ENCODE measurements at regions not wholly inside any gene's neighbourhood (a gene's known extent, or its start where the extent isn't known, plus 50 kb on each side); places are given as distances from the start of the nearest gene placed in this dataset.

DNA sequence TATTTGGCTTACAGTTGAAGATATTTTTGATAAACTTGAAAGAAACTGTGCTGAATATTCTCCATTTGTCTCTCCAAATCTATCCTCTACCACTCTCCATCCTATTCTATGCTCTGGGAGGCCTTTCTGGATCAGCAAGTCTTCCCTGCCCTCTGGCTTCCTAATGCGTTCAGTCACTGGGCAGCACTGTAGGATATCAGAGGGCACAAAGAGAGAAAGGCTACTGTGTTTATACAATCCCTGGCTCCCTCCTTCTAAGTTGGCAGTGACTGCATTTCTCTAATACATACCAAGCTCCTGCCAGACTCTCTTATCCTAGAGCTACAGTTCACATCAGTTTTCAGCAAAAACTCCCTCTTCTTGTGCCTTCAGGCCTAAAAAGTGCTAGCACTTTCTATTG is 102.1 kb upstream of the FHIT start:
- H3K27me3 Mint-ChIP-seq: peaks cover under 1 to 9% of the 10 kb centered on the region in 2 donors
- H3K27ac Mint-ChIP-seq: no peak overlapping the region
- POLR2A ChIA-PET: no interaction called here
- CTCF ChIA-PET: no interaction called here
- H3K27me3 ChIP-seq (replicated peaks in 1 of 2; ENCODE audit: control insufficient read depth in 2 of 2, extremely low read depth in 1 of 2, insufficient read depth in 2 of 2, low read length in 1 of 2): no peaks in the 10 kb centered on the region
- no peaks in the 10 kb centered on the region for H3K36me3 Mint-ChIP-seq
- no peak for DNase-seq
- no peaks in the 10 kb centered on the region for H3K9me3 Mint-ChIP-seq
- H3K4me3 ChIP-seq (ENCODE audit: control insufficient read depth in 1 of 2, extremely low read depth in 1 of 2, low read length in 1 of 2): no peak overlapping the region
- H3K4me3 Mint-ChIP-seq: no peak overlapping the region
- WGBS (ENCODE audit: insufficient coverage): 100% methylated on average over 1 of the region's 1 CpG
- H3K36me3 ChIP-seq (ENCODE audit: control insufficient read depth in 2 of 2, extremely low read depth in 1 of 2, insufficient read depth in 1 of 2, low read length in 1 of 2): no peaks in the 10 kb centered on the region
- ATAC-seq (replicated peaks in 1 of 4): no peak
- H3K9me3 ChIP-seq: no peaks in the 10 kb centered on the region
- H3K4me1 ChIP-seq (ENCODE audit: control insufficient read depth in 1 of 2, extremely low read depth in 1 of 2, insufficient read depth in 2 of 2, low read length in 2 of 2): no peaks in the 10 kb centered on the region
- no peak overlapping the region for H3K27ac ChIP-seq (ENCODE audit: low read length)
- no peaks in the 10 kb centered on the region for H3K4me1 Mint-ChIP-seq

DNA sequence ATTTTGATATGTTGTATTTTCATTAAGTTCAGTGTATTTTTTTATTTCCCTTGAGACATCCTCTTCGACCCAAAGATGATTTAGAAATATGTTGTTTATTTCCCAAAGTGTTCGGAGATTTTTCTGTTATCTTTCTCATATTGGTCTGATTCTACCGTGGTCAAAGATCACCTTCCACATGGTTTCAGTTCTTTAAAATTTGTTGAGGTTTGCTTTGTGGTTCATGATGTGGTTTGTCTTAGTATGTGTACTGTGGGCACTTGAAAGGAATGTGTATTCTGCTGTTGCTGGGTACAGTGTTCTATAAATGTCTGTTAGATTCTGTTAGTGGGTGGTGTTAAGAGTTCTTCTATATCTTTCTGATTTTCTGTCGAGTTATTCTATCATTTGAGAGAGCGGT is 103.4 kb upstream of the FHIT start:
- no peaks in the 10 kb centered on the region for H3K4me1 Mint-ChIP-seq
- H3K4me3 ChIP-seq (ENCODE audit: control insufficient read depth in 1 of 2, extremely low read depth in 1 of 2, low read length in 1 of 2): no peak overlapping the region
- no peaks in the 10 kb centered on the region for H3K9me3 Mint-ChIP-seq
- WGBS (ENCODE audit: insufficient coverage): no CpG with 5 or more reads among the region's 5 CpGs
- DNase-seq (no peak), ATAC-seq (replicated peaks in 1 of 4) (no peak)
- H3K36me3 ChIP-seq (ENCODE audit: control insufficient read depth in 2 of 2, extremely low read depth in 1 of 2, insufficient read depth in 1 of 2, low read length in 1 of 2): no peaks in the 10 kb centered on the region
- no peaks in the 10 kb centered on the region for H3K4me1 ChIP-seq (ENCODE audit: control insufficient read depth in 1 of 2, extremely low read depth in 1 of 2, insufficient read depth in 2 of 2, low read length in 2 of 2)
- no peaks in the 10 kb centered on the region for H3K36me3 Mint-ChIP-seq
- ChIA-PET POLR2A (no interaction called here), CTCF (no interaction called here)
- H3K27me3 Mint-ChIP-seq: peaks cover 3 to 9% of the 10 kb centered on the region in 2 donors
- no peak overlapping the region for H3K4me3 Mint-ChIP-seq
- no peak overlapping the region for H3K27ac ChIP-seq (ENCODE audit: low read length)
- no peak overlapping the region for H3K27ac Mint-ChIP-seq
- no peaks in the 10 kb centered on the region for H3K9me3 ChIP-seq
- H3K27me3 ChIP-seq (replicated peaks in 1 of 2; ENCODE audit: control insufficient read depth in 2 of 2, extremely low read depth in 1 of 2, insufficient read depth in 2 of 2, low read length in 1 of 2): no peaks in the 10 kb centered on the region

DNA sequence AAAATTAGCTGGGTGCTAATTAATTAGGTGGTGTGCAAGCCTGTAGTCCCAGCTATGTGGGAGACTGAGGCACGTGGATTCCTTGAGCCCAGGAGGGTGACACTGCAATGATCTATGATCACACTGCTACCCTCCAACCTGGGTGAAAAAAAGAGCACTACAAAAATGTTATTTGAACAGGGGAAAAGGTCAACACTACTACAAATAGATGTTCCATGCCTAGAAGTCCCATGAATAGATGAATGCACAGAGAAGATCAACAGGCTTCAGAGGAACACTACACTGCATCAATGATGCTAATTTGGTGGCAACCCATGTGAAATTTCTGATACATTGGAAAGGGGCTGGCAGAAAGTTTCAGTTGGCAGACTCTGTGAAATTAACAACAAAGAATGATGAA is 105.4 kb upstream of the FHIT start:
- Histone ChIP-seq H3K4me3 (ENCODE audit: control insufficient read depth in 1 of 2, extremely low read depth in 1 of 2, low read length in 1 of 2) (no peak overlapping the region), H3K27me3 (replicated peaks in 1 of 2; ENCODE audit: control insufficient read depth in 2 of 2, extremely low read depth in 1 of 2, insufficient read depth in 2 of 2, low read length in 1 of 2) (no peaks in the 10 kb centered on the region), H3K9me3 (no peaks in the 10 kb centered on the region), H3K27ac (ENCODE audit: low read length) (no peak overlapping the region), H3K36me3 (ENCODE audit: control insufficient read depth in 2 of 2, extremely low read depth in 1 of 2, insufficient read depth in 1 of 2, low read length in 1 of 2) (no peaks in the 10 kb centered on the region), H3K4me1 (ENCODE audit: control insufficient read depth in 1 of 2, extremely low read depth in 1 of 2, insufficient read depth in 2 of 2, low read length in 2 of 2) (no peaks in the 10 kb centered on the region)
- ChIA-PET CTCF (no interaction called here), POLR2A (no interaction called here)
- Mint-ChIP-seq H3K27ac (no peak overlapping the region), H3K9me3 (no peaks in the 10 kb centered on the region), H3K36me3 (no peaks in the 10 kb centered on the region), H3K4me3 (no peak overlapping the region), H3K4me1 (no peaks in the 10 kb centered on the region), H3K27me3 (peaks cover 3 to 9% of the 10 kb centered on the region in 2 donors)
- no CpG with 5 or more reads among the region's 1 CpG for WGBS (ENCODE audit: insufficient coverage)
- no peak for DNase-seq
- ATAC-seq (replicated peaks in 1 of 4): no peak

DNA sequence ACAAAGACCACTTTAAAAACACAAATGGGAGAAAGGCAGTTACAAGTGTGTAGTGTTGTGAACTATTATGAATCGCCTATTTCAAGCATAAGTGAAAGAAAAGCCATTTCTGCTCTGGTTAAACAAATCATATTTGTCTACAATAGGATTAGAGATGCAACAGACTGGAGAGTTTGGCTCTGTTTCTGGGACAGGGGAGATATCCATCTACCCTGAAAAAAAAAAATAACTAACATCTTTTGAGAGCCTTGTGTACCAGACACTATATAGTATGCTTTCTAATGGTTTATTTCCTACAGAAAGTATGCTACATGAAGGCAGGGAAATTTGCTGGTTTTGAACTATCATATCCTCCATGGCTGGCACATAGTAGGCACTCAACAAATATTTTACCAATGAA is 106.7 kb upstream of the FHIT start:
- no peaks in the 10 kb centered on the region for H3K36me3 ChIP-seq (ENCODE audit: control insufficient read depth in 2 of 2, extremely low read depth in 1 of 2, insufficient read depth in 1 of 2, low read length in 1 of 2)
- WGBS (ENCODE audit: insufficient coverage): no CpG with 5 or more reads among the region's 1 CpG
- H3K27me3 ChIP-seq (replicated peaks in 1 of 2; ENCODE audit: control insufficient read depth in 2 of 2, extremely low read depth in 1 of 2, insufficient read depth in 2 of 2, low read length in 1 of 2): no peaks in the 10 kb centered on the region
- no peak overlapping the region for H3K27ac Mint-ChIP-seq
- no peaks in the 10 kb centered on the region for H3K9me3 ChIP-seq
- DNase-seq (no peak), ATAC-seq (replicated peaks in 1 of 4) (no peak)
- no peak overlapping the region for H3K4me3 Mint-ChIP-seq
- no peaks in the 10 kb centered on the region for H3K4me1 ChIP-seq (ENCODE audit: control insufficient read depth in 1 of 2, extremely low read depth in 1 of 2, insufficient read depth in 2 of 2, low read length in 2 of 2)
- H3K27ac ChIP-seq (ENCODE audit: low read length): no peak overlapping the region
- ChIA-PET POLR2A (no interaction called here), CTCF (interaction anchor here in 1 of 2 donors (0.7 kb wide), 1 partner anchor 51 kb away, joined by 3 read pairs; no protein-coding TSS in a partner anchor)
- H3K4me3 ChIP-seq (ENCODE audit: control insufficient read depth in 1 of 2, extremely low read depth in 1 of 2, low read length in 1 of 2): no peak overlapping the region
- H3K36me3 Mint-ChIP-seq: no peaks in the 10 kb centered on the region
- H3K27me3 Mint-ChIP-seq: peaks cover 3 to 9% of the 10 kb centered on the region in 2 donors
- H3K9me3 Mint-ChIP-seq: no peaks in the 10 kb centered on the region
- H3K4me1 Mint-ChIP-seq: no peaks in the 10 kb centered on the region

DNA sequence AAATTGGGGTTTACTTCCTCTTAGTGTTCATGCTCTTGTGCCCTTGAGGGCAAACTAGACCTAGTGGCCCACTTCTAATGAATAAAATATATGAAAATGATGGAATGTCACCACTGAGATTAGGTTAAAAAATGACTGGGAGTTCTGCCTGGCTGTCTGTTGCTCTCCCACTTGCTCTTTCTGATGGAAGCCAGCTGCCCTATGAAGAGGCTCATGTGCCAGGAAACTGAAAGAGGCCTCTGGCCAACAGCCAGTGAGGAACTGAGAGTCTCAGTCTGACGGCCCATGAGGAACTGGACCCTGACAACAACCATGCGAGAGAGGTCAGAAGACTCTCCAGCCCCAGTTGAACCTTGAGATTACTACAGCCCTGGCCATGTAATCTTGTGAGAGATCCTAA is 107.1 kb upstream of the FHIT start:
- no peaks in the 10 kb centered on the region for H3K4me1 ChIP-seq (ENCODE audit: control insufficient read depth in 1 of 2, extremely low read depth in 1 of 2, insufficient read depth in 2 of 2, low read length in 2 of 2)
- no peak overlapping the region for H3K4me3 ChIP-seq (ENCODE audit: control insufficient read depth in 1 of 2, extremely low read depth in 1 of 2, low read length in 1 of 2)
- H3K9me3 ChIP-seq: no peaks in the 10 kb centered on the region
- H3K4me3 Mint-ChIP-seq: no peak overlapping the region
- no peak for ATAC-seq (replicated peaks in 1 of 4)
- no peak overlapping the region for H3K27ac ChIP-seq (ENCODE audit: low read length)
- no peaks in the 10 kb centered on the region for H3K27me3 ChIP-seq (replicated peaks in 1 of 2; ENCODE audit: control insufficient read depth in 2 of 2, extremely low read depth in 1 of 2, insufficient read depth in 2 of 2, low read length in 1 of 2)
- DNase-seq: no peak
- 40% methylated on average over 2 of the region's 2 CpGs for WGBS (ENCODE audit: insufficient coverage)
- H3K36me3 Mint-ChIP-seq: no peaks in the 10 kb centered on the region
- peaks cover 3 to 9% of the 10 kb centered on the region in 2 donors for H3K27me3 Mint-ChIP-seq
- ChIA-PET POLR2A (no interaction called here), CTCF (no interaction called here)
- no peaks in the 10 kb centered on the region for H3K4me1 Mint-ChIP-seq
- H3K27ac Mint-ChIP-seq: no peak overlapping the region
- peaks cover 0 to under 1% (median 0%) of the 10 kb centered on the region in 3 donors for H3K9me3 Mint-ChIP-seq
- no peaks in the 10 kb centered on the region for H3K36me3 ChIP-seq (ENCODE audit: control insufficient read depth in 2 of 2, extremely low read depth in 1 of 2, insufficient read depth in 1 of 2, low read length in 1 of 2)

GRCh38 chr3:61360297-61360965 is 109.2 kb upstream of the FHIT start:
- no peaks in the 10 kb centered on the region for H3K36me3 Mint-ChIP-seq
- Histone ChIP-seq H3K4me3 (ENCODE audit: control insufficient read depth in 1 of 2, extremely low read depth in 1 of 2, low read length in 1 of 2) (no peak overlapping the region), H3K4me1 (ENCODE audit: control insufficient read depth in 1 of 2, extremely low read depth in 1 of 2, insufficient read depth in 2 of 2, low read length in 2 of 2) (no peaks in the 10 kb centered on the region), H3K27me3 (replicated peaks in 1 of 2; ENCODE audit: control insufficient read depth in 2 of 2, extremely low read depth in 1 of 2, insufficient read depth in 2 of 2, low read length in 1 of 2) (no peaks in the 10 kb centered on the region), H3K36me3 (ENCODE audit: control insufficient read depth in 2 of 2, extremely low read depth in 1 of 2, insufficient read depth in 1 of 2, low read length in 1 of 2) (no peaks in the 10 kb centered on the region), H3K9me3 (no peaks in the 10 kb centered on the region), H3K27ac (ENCODE audit: low read length) (no peak overlapping the region)
- peaks cover 0 to 3% (median 3%) of the 10 kb centered on the region in 3 donors for H3K9me3 Mint-ChIP-seq
- no peak for ATAC-seq (replicated peaks in 1 of 4)
- ChIA-PET CTCF (no interaction called here), POLR2A (no interaction called here)
- H3K27me3 Mint-ChIP-seq: peaks cover 3 to 9% of the 10 kb centered on the region in 2 donors
- H3K4me1 Mint-ChIP-seq: no peaks in the 10 kb centered on the region
- no CpG with 5 or more reads among the region's 3 CpGs for WGBS (ENCODE audit: insufficient coverage)
- H3K27ac Mint-ChIP-seq: no peak overlapping the region
- DNase-seq: no peak
- H3K4me3 Mint-ChIP-seq: no peak overlapping the region

GRCh38 chr3:61369678-61370077 is 118.4 kb upstream of the FHIT start:
- POLR2A ChIA-PET: no interaction called here
- Histone ChIP-seq H3K9me3 (no peaks in the 10 kb centered on the region), H3K27me3 (replicated peaks in 1 of 2; ENCODE audit: control insufficient read depth in 2 of 2, extremely low read depth in 1 of 2, insufficient read depth in 2 of 2, low read length in 1 of 2) (peaks cover 0 to 2% of the 10 kb centered on the region in 2 experiments), H3K4me1 (ENCODE audit: control insufficient read depth in 1 of 2, extremely low read depth in 1 of 2, insufficient read depth in 2 of 2, low read length in 2 of 2) (no peaks in the 10 kb centered on the region), H3K36me3 (ENCODE audit: control insufficient read depth in 2 of 2, extremely low read depth in 1 of 2, insufficient read depth in 1 of 2, low read length in 1 of 2) (no peaks in the 10 kb centered on the region), H3K4me3 (ENCODE audit: control insufficient read depth in 1 of 2, extremely low read depth in 1 of 2, low read length in 1 of 2) (no peak overlapping the region), H3K27ac (ENCODE audit: low read length) (no peak overlapping the region)
- DNase-seq (no peak), ATAC-seq (replicated peaks in 1 of 4) (no peak)
- H3K4me3 Mint-ChIP-seq: no peak overlapping the region
- H3K4me1 Mint-ChIP-seq: no peaks in the 10 kb centered on the region
- no peak overlapping the region for H3K27ac Mint-ChIP-seq
- no peaks in the 10 kb centered on the region for H3K36me3 Mint-ChIP-seq
- peaks cover 0 to 3% of the 10 kb centered on the region in 2 donors for H3K27me3 Mint-ChIP-seq
- no peaks in the 10 kb centered on the region for H3K9me3 Mint-ChIP-seq
- 57% methylated on average over 2 of the region's 2 CpGs for WGBS (ENCODE audit: insufficient coverage)
- CTCF ChIA-PET: no interaction called here
